Panc1 (cell line): ENCODE measurements at regions not wholly inside any gene's neighbourhood (a gene's known extent, or its start where the extent isn't known, plus 50 kb on each side); places are given as distances from the start of the nearest gene placed in this dataset.
A peak's percentile ranks its signal among the peaks of the same experiment; 100 is the strongest.

Experiments
- ATAC-seq: fragments of 200-7000 bp; cut with Tn5 transposase; 2 replicates; pipeline ENCODE4 v1.9.1; 2020; ENCODE audit warnings: mild to moderate bottlenecking, moderate library complexity
- BruUV-seq: library from RNA; stranded (reverse); fragments of 400-500 nt; replicated peaks from 2 replicates; lab custom pipeline; 2021; lab: Mats Ljungman, UMichigan
- CTCF ChIA-PET: fragments of 300-600 bp; sonication (Branson Sonifier 250); formaldehyde crosslinking; loops from one replicate; lab custom pipeline; 2022; ENCODE audit warnings: antibody characterized with exemption; lab: Charles Lee
- POLR2A ChIA-PET: fragments of 300-600 bp; sonication (Branson Sonifier 250); formaldehyde crosslinking; loops from one replicate; lab custom pipeline; 2022; ENCODE audit warnings: antibody characterized with exemption; lab: Charles Lee
- DNase-seq: peaks from one replicate; pipeline ENCODE4 v3.0.0-alpha.2; 2010; ENCODE audit warnings: low read depth, low spot score
- H3K27ac ChIP-seq: 2 replicates; pipeline ENCODE4 v1.5.1; 2011; ENCODE audit warnings: mild to moderate bottlenecking, low read length, inconsistent platforms
- H3K27me3 ChIP-seq: fragments of 200-500 bp; sonication (Bioruptor generic); 2 replicates; pipeline ENCODE4 v1.6.0; 2014; ENCODE audit warnings: low read length, inconsistent platforms; ENCODE audit not compliant: control insufficient read depth, insufficient read depth
- H3K36me3 ChIP-seq: fragments of 200-500 bp; sonication (Bioruptor generic); 2 replicates; pipeline ENCODE4 v1.5.1; 2014; ENCODE audit warnings: inconsistent platforms, mild to moderate bottlenecking, low read length, moderate library complexity; ENCODE audit not compliant: control insufficient read depth, insufficient read depth
- H3K4me1 ChIP-seq: 2 replicates; pipeline ENCODE4 v1.5.1; 2011; ENCODE audit warnings: inconsistent platforms, mild to moderate bottlenecking, low read length, moderate library complexity; ENCODE audit not compliant: control insufficient read depth, insufficient read depth
- H3K4me3 ChIP-seq, 2 experiments: 2 replicates each; pipeline ENCODE4 v1.5.1; 2011 to 2012; ENCODE audit warnings: low read depth in 2 of 2, low read length in 2 of 2, mild to moderate bottlenecking in 2 of 2, inconsistent platforms in 1 of 2, moderate library complexity in 1 of 2
- H3K9me3 ChIP-seq: fragments of 200-500 bp; sonication (Bioruptor generic); 2 replicates; pipeline ENCODE4 v1.5.1; 2014; ENCODE audit warnings: low read depth, mild to moderate bottlenecking, inconsistent platforms, low read length, moderate library complexity; ENCODE audit not compliant: control insufficient read depth, insufficient read depth
- POLR2AphosphoS5 ChIP-seq: IDR thresholded peaks from 2 replicates; pipeline ENCODE4 v1.6.1; 2012; ENCODE audit warnings: mild to moderate bottlenecking, low read depth, low read length, moderate library complexity
- SIN3A ChIP-seq: IDR thresholded peaks from 2 replicates; pipeline ENCODE4 v1.6.1; 2012; ENCODE audit warnings: low read depth, mild to moderate bottlenecking, low read length, moderate library complexity, borderline replicate concordance; ENCODE audit not compliant: insufficient read depth
- TCF7L2 ChIP-seq: IDR thresholded peaks from 2 replicates; pipeline ENCODE4 v1.6.1; 2011; ENCODE audit warnings: mild to moderate bottlenecking, low read depth, low read length, inconsistent platforms
- in situ Hi-C: cut with HindIII; loops from 2 replicates; pipeline ENCODE4 v1.10.0; 2016; ENCODE audit warnings: low sequenced_read_pairs, low pct_unique_long_range_greater_than_20kb
- intact Hi-C: fragments of 100-400 bp; cut with micrococcal nuclease; formaldehyde crosslinking; loops from one replicate; pipeline ENCODE4 v1.10.0; 2022; ENCODE audit not compliant: unreplicated experiment
- TF ChIP-seq, protein P1 (sequence below), 2 experiments: IDR thresholded peaks; 2 replicates each; pipeline ENCODE4 v1.6.1; 2011 to 2012; ENCODE audit warnings: low read depth in 2 of 2, control low read depth in 1 of 2, low read length in 1 of 2, mild to moderate bottlenecking in 1 of 2, moderate library complexity in 1 of 2; ENCODE audit not compliant: insufficient read depth in 1 of 2
- TF ChIP-seq, protein P2 (sequence below): fragments of 450-650 bp; IDR thresholded peaks from 2 replicates; pipeline ENCODE4 v1.5.1; 2017; ENCODE audit warnings: mild to moderate bottlenecking

DNA sequence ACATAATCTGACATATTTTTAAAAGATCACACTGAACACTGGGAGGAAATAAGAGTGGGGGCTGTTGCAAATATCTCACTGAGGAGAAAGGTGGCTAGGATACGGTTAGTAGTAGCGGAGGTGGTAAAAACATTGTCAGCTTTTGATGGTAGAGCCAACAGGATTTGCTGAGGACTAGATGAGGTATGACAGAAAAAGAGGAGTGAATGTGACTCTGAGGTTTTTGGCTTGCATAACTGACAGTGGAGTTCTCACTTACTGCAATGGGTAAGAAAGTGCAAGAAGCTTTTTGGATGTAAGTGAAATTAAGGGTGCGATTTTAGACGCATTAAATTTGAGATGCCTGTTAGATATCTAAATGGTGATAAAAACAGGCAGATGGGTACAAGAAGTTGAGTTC is 102.0 kb upstream of the MBL2 start:
- no peaks in the 10 kb centered on the region; the same call in 1 of the 2 replicates for H3K4me1 ChIP-seq
- DNase-seq (no peak), ATAC-seq (no peak)
- no peaks in the 10 kb centered on the region for H3K9me3 ChIP-seq
- no peaks in the 10 kb centered on the region; the same call in 1 of the 2 replicates for H3K36me3 ChIP-seq
- ChIA-PET CTCF (no interaction called here), POLR2A (no interaction called here)
- in situ Hi-C loops (no loop called here), intact Hi-C loops (no loop called here)
- H3K27ac ChIP-seq = peak overlapping the region; percentile 9; the same call in 1 of the 2 replicates
- no peaks in the 10 kb centered on the region for H3K27me3 ChIP-seq
- BruUV-seq = no TSS peak
- H3K4me3 ChIP-seq = no peak overlapping the region
- TF ChIP-seq, protein P1, sequence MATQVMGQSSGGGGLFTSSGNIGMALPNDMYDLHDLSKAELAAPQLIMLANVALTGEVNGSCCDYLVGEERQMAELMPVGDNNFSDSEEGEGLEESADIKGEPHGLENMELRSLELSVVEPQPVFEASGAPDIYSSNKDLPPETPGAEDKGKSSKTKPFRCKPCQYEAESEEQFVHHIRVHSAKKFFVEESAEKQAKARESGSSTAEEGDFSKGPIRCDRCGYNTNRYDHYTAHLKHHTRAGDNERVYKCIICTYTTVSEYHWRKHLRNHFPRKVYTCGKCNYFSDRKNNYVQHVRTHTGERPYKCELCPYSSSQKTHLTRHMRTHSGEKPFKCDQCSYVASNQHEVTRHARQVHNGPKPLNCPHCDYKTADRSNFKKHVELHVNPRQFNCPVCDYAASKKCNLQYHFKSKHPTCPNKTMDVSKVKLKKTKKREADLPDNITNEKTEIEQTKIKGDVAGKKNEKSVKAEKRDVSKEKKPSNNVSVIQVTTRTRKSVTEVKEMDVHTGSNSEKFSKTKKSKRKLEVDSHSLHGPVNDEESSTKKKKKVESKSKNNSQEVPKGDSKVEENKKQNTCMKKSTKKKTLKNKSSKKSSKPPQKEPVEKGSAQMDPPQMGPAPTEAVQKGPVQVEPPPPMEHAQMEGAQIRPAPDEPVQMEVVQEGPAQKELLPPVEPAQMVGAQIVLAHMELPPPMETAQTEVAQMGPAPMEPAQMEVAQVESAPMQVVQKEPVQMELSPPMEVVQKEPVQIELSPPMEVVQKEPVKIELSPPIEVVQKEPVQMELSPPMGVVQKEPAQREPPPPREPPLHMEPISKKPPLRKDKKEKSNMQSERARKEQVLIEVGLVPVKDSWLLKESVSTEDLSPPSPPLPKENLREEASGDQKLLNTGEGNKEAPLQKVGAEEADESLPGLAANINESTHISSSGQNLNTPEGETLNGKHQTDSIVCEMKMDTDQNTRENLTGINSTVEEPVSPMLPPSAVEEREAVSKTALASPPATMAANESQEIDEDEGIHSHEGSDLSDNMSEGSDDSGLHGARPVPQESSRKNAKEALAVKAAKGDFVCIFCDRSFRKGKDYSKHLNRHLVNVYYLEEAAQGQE (IDR thresholded peaks at IDR 0.05; ENCODE audit: insufficient read depth in 1 of 2, low read depth in 2 of 2, low read length in 1 of 2) = no peak
- TF ChIP-seq SIN3A (no peak), POLR2AphosphoS5 (no peak), TCF7L2 (no peak)
- TF ChIP-seq, protein P2, sequence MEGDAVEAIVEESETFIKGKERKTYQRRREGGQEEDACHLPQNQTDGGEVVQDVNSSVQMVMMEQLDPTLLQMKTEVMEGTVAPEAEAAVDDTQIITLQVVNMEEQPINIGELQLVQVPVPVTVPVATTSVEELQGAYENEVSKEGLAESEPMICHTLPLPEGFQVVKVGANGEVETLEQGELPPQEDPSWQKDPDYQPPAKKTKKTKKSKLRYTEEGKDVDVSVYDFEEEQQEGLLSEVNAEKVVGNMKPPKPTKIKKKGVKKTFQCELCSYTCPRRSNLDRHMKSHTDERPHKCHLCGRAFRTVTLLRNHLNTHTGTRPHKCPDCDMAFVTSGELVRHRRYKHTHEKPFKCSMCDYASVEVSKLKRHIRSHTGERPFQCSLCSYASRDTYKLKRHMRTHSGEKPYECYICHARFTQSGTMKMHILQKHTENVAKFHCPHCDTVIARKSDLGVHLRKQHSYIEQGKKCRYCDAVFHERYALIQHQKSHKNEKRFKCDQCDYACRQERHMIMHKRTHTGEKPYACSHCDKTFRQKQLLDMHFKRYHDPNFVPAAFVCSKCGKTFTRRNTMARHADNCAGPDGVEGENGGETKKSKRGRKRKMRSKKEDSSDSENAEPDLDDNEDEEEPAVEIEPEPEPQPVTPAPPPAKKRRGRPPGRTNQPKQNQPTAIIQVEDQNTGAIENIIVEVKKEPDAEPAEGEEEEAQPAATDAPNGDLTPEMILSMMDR = no peak

DNA sequence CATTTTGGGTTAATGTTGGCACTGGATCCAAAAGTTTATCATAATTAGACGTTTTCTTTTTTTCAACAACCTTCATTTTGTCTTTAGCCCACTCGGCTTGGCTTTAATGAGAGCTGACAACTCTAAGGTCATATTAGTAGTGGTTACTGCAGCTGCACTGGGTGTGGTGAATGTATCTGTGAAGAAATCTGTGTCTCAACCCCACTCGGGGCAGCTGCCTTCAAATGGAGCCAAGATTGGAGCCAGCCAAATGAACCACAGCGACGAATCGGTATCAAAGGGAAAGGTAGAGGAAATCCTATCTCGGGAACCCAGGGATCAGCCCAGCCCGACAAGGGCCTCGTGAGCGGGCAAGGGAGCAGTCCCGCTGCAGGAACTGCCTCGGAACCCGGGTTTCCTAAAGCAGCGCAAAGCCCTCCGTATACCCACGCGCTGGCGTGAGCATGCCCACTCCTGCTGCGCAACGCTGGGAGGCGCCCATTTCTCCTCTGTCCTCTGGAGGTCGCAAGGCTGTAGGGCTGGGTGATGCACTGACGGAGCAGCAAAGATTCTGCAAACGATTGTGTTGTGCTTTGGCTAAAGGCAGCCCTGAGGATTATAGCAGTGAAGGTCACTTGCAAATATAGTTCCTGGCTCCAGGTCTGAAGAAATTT is 98.7 kb upstream of the MBL2 start:
- CTCF ChIA-PET = no interaction called here
- H3K4me1 ChIP-seq = no peaks in the 10 kb centered on the region
- H3K27me3 ChIP-seq = no peaks in the 10 kb centered on the region
- no peaks in the 10 kb centered on the region; the same call in 1 of the 2 replicates for H3K36me3 ChIP-seq
- TF ChIP-seq POLR2AphosphoS5 (no peak), SIN3A (no peak), TCF7L2 (no peak)
- TF ChIP-seq, protein P1 (IDR thresholded peaks at IDR 0.05; ENCODE audit: insufficient read depth in 1 of 2, low read depth in 2 of 2, low read length in 1 of 2) = no peak
- TF ChIP-seq, protein P2 = no peak
- no peaks in the 10 kb centered on the region for H3K9me3 ChIP-seq
- intact Hi-C loops = no loop called here
- H3K4me3 ChIP-seq = no peak overlapping the region
- DNase-seq = no peak
- H3K27ac ChIP-seq = no peak overlapping the region
- BruUV-seq = no TSS peak
- in situ Hi-C loops = no loop called here
- ATAC-seq = no peak
- POLR2A ChIA-PET = no interaction called here
